Spinal cord (tissue), 9 donors: ENCODE measurements at regions not wholly inside any gene's neighbourhood (a gene's known extent, or its start where the extent isn't known, plus 50 kb on each side); places are given as distances from the start of the nearest gene placed in this dataset.
A peak's percentile ranks its signal among the peaks of the same experiment; 100 is the strongest.

ENCODE experiments used
- DNase-seq, 6 donors: peaks; one replicate each; pipeline versions ENCODE4 v3.0.0 to v3.0.0-alpha.2; 2013 to 2015; ENCODE audit warnings: low spot score in 6 of 6, low read depth in 4 of 6
- H3K27ac ChIP-seq: one replicate; pipeline ENCODE4 v1.5.1; 2013; ENCODE audit warnings: low read depth, low read length, control low read depth
- H3K27me3 ChIP-seq: one replicate; pipeline ENCODE4 v1.6.1; 2013; ENCODE audit warnings: low read length; ENCODE audit not compliant: control insufficient read depth, insufficient read depth
- H3K36me3 ChIP-seq: one replicate; pipeline ENCODE4 v1.6.1; 2013; ENCODE audit warnings: low read length; ENCODE audit not compliant: control insufficient read depth, insufficient read depth
- H3K4me1 ChIP-seq: one replicate; pipeline ENCODE4 v1.6.1; 2013; ENCODE audit warnings: low read length; ENCODE audit not compliant: control insufficient read depth, insufficient read depth
- H3K4me3 ChIP-seq: one replicate; pipeline ENCODE4 v1.5.1; 2013; ENCODE audit warnings: low read depth, low read length, control low read depth
- H3K9me3 ChIP-seq: one replicate; pipeline ENCODE4 v1.6.1; 2013; ENCODE audit warnings: low read length; ENCODE audit not compliant: control insufficient read depth, insufficient read depth
- WGBS: methylation state at CpG from one replicate; pipeline ENCODE4 v1.1.5; 2013; ENCODE audit warnings: missing lambda C conversion rate; ENCODE audit not compliant: insufficient coverage; 5-methylcytosine and 5-hydroxymethylcytosine counted together
- donor health status: healthy.

DNA sequence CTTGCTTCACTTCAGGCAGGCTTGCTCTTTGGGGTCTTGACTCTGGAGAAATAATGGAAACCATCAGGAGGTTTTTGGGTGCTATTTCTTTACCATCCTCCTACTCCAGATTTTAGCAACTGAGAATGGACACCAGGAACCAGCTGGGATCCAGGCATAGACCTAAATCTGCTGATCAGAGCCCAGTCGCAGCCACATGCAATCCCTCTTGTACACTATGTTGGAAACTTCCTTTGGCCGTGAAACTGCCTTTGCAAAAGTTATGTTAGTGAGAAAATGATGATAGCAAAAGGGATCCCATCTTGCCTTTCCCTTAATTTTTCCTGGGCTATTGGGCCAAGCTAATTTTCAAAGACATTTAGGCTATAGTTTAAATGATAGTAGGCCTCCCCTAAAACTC is 158.8 kb upstream of the ARL4C start:
- Histone ChIP-seq H3K4me3 (no peak overlapping the region), H3K27ac (no peak overlapping the region), H3K27me3 (no peaks in the 10 kb centered on the region), H3K9me3 (no peaks in the 10 kb centered on the region), H3K36me3 (no peaks in the 10 kb centered on the region), H3K4me1 (no peaks in the 10 kb centered on the region)
- no peak for DNase-seq
- no CpG with 5 or more reads among the region's 2 CpGs for WGBS

DNA sequence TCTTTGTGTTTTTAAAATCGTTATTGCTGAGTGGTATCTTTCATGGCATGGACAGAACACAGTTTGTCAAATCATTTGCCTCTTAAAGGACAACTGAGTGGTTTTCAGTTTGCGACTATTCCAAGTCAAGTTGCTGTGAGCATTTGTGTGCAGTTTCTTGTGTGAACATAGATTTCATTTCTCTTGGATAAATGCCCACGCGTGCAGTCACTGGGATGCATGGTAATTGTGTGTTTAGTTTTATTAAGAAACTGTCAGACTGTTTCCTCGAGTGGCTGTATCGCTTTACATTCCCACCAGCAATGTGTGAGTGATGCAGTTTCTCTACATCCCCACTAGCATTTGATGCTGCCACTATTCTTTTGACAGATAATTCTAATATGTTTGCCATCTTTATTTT is 154.0 kb upstream of the ARL4C start:
- Histone ChIP-seq H3K9me3 (no peaks in the 10 kb centered on the region), H3K4me3 (no peak overlapping the region), H3K36me3 (no peaks in the 10 kb centered on the region), H3K27ac (no peak overlapping the region), H3K27me3 (no peaks in the 10 kb centered on the region), H3K4me1 (no peaks in the 10 kb centered on the region)
- peak in 2 of 6 donors; percentile 24 to 60 for DNase-seq
- 95% methylated on average over 2 of the region's 6 CpGs for WGBS

DNA sequence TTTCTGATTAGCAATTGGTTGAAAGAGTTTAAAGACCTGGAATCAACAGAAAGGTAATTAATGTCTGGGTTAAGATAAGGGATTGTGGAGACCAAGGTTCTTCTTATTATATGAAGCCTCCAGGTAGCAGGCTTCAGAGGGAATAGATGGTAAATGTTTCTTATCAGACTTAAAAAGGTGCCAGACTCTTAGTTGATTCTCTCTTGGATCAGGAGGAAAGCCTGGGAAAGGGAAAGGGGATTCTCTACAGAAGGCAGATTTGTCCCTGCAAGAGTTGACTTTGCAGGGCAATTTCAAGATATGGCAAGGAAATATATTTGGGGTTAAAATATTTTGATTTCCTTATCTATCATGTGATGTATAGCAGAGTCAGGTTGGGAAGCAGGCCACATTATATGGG is 153.1 kb upstream of the ARL4C start:
- Histone ChIP-seq H3K27me3 (no peaks in the 10 kb centered on the region), H3K36me3 (no peaks in the 10 kb centered on the region), H3K27ac (no peak overlapping the region), H3K4me1 (no peaks in the 10 kb centered on the region), H3K4me3 (no peak overlapping the region), H3K9me3 (no peaks in the 10 kb centered on the region)
- DNase-seq, result no peak

DNA sequence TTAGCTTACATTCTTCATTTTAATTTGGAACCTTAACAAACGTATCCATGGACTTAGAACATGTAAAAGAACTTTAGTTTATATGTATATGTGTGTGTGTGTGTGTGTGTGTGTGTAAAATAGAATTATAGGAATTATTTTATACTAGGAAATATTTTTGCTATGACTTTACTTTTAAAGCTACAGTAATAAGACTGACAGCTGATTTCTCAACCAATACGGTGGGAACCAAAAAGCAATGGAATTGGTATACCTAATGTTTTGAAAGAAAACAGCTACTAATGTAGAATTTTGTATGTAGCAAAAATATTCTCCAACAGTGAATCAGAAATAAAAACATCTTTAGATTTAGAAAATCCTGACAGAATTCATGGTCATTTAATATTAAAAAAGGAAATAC is 146.5 kb upstream of the ARL4C start:
- H3K4me1 ChIP-seq, result no peaks in the 10 kb centered on the region
- no peaks in the 10 kb centered on the region for H3K36me3 ChIP-seq
- H3K27ac ChIP-seq, result no peak overlapping the region
- H3K9me3 ChIP-seq, result no peaks in the 10 kb centered on the region
- no peak for DNase-seq
- H3K4me3 ChIP-seq, result no peak overlapping the region
- no CpG with 5 or more reads among the region's 2 CpGs for WGBS
- no peaks in the 10 kb centered on the region for H3K27me3 ChIP-seq

DNA sequence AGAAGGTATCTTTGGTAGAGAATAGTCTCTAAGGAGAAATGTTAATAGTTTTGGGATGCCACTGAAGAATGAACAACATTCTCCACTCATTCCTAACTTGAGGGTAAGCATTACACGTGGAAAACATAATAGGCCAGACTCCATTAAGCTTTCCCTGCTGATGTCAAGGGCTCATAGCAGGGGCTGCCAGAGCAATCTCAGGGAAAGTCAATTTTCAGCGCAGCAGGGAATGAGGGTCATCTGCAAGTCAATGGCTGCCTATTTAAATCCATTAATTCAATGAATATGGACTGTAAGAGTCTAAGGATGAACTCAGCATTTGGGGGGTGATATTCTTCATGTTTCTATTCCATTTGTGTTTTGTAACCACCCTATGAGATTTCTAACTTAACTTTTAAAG is 144.2 kb upstream of the ARL4C start:
- Histone ChIP-seq H3K27me3 (no peaks in the 10 kb centered on the region), H3K36me3 (no peaks in the 10 kb centered on the region), H3K9me3 (no peaks in the 10 kb centered on the region), H3K27ac (no peak overlapping the region), H3K4me1 (no peaks in the 10 kb centered on the region), H3K4me3 (no peak overlapping the region)
- 0% methylated on average over 1 of the region's 2 CpGs for WGBS
- DNase-seq, result peak in 1 of 6 donors; percentile 85

DNA sequence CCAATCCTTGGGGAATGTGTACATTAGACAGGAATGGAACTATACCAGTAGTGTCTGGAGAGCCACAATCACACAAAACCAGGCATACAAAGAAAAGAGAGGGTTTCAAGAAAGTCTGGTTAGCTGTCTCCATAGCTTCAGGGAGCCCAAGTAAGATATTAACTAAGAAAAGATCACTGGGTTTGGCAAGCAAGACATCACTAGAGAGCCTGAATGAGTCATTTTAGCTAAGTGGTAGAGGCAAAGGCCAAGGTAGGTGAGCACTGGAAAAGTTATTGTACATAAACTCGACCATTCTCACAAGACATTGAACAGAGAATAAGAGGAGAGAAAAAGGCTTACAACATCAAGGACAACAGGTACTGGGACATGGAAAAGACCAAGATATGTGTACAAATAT is 143.8 kb upstream of the ARL4C start:
- Histone ChIP-seq H3K4me3 (no peak overlapping the region), H3K9me3 (no peaks in the 10 kb centered on the region), H3K4me1 (no peaks in the 10 kb centered on the region), H3K36me3 (no peaks in the 10 kb centered on the region), H3K27ac (no peak overlapping the region), H3K27me3 (no peaks in the 10 kb centered on the region)
- no CpG with 5 or more reads among the region's 1 CpG for WGBS
- DNase-seq, result no peak

DNA sequence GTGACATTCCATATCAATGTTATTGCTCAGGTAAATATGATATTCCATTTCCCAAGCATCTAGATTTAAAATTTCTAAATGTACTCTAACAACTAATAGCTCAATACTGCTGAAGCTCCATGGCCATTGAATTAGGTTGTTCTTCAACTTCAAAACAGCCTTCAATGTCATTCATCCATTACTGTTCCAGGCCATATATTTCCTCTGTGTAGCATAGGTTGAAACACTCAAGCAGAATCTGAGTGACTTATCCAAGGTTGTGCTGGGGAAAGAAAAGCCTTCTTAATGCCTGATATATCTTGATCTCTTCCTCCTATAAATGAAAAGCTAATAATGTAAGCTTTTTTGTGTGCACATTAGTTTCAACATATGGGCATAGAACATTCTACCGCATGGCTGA is 142.1 kb upstream of the ARL4C start:
- no peak overlapping the region for H3K27ac ChIP-seq
- no CpG with 5 or more reads among the region's 1 CpG for WGBS
- DNase-seq, result peak in 1 of 6 donors; percentile 58

DNA sequence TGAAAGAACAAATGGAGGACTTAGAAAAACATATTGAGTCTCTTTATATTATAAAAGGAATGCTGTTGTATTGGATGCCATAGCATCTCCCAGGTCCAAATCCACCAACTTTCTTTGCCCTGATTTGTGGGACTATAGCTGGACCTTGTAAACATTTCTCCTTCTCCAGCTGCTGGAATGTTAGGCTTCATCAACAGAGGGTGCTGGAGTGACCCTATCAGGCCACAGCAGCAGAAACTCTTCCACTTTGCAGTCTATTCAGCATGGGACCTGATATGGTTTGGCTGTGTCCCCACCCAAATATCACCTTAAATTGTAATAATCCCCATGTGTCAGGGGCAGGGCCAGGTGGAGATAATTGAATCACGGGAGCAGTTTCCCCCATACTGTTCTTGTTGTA is 138.4 kb upstream of the ARL4C start:
- peaks cover 8% of the 10 kb centered on the region for H3K4me1 ChIP-seq
- no peaks in the 10 kb centered on the region for H3K27me3 ChIP-seq
- no peak overlapping the region for H3K27ac ChIP-seq
- H3K9me3 ChIP-seq, result no peaks in the 10 kb centered on the region
- no CpG with 5 or more reads among the region's 1 CpG for WGBS
- no peaks in the 10 kb centered on the region for H3K36me3 ChIP-seq
- peak in 1 of 6 donors; percentile 10 for DNase-seq
- H3K4me3 ChIP-seq, result no peak overlapping the region

More for the DNA sequence above, 142.1 kb upstream of the ARL4C start:
- Histone ChIP-seq H3K9me3 (no peaks in the 10 kb centered on the region), H3K36me3 (no peaks in the 10 kb centered on the region), H3K4me1 (no peaks in the 10 kb centered on the region), H3K27me3 (no peaks in the 10 kb centered on the region), H3K4me3 (no peak overlapping the region)

DNA sequence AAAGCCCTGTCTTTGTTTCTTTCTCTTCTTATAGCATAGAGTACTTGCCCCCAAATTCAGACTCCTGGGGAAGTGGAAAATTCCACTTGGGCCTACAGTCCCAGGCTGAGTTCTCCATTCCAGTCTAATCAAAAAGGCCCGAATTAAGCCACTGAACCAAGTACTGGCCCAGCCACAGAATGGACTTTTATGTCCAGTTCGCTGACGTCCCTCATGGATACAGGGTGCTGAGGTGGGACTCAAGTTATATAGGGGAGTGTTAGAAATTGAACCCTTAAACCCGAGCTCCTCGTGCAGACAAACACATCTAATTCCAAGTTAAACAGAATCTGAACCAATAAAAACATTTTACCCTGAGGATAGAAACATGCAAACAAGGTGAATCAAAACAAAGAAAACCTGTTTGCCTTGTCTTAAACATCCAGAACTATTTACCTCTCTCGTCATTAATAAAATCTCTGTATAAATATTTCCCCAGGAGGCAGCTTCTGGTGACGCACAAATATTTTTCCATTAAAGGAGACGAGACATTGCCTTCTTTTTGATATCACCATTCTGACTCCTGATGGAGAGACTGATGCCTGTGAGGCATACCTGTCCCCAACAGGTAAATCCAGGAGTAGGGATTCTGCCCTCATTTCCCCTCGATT is 136.8 kb upstream of the ARL4C start:
- DNase-seq, result no peak
- H3K27me3 ChIP-seq, result no peaks in the 10 kb centered on the region
- no peak overlapping the region for H3K27ac ChIP-seq
- no peaks in the 10 kb centered on the region for H3K36me3 ChIP-seq
- no peaks in the 10 kb centered on the region for H3K9me3 ChIP-seq
- H3K4me3 ChIP-seq, result no peak overlapping the region
- peaks cover 8% of the 10 kb centered on the region for H3K4me1 ChIP-seq
- 95% methylated on average over 4 of the region's 9 CpGs for WGBS

DNA sequence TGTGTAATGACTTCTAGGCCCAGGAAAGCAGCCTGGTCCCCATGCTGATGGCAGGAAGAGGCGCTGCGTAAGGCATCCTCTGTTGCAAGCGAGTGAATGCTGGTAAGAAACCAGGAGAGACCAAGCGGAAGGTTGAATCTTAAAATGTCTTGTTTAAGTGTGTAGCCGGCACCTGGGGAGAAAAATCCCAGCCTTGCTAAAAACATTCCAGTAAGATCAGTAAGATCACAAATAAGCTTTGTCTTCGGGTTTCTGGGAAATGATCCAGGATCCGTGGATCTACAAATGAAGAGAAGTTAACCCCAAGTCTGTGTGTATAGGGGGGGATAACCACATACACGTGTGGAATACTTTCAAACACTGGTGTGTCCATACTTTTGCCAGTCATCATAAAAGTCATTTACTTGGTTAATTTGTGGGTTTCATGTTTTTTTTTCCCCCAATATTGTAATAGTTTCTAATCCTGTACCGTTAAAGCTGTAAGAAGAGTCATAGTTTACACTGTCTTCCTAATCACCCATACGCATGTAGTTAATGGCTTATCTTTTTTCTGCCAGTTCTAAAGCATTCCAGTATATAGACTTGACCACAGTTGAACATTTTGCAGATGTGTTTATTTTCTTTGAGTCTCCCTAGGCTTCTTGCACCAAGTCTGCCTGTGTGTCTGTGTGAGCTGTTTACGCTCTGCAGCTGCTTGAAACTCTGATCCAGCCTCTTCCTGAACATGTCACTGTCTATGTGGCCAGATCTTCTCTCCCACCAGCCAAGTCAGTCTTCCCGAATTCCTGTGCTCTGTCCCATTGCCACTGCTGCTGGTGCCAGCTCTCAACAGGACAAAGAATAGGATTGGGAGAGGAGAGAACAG is 135.9 kb upstream of the ARL4C start:
- 65% methylated on average over 4 of the region's 12 CpGs for WGBS
- Histone ChIP-seq H3K9me3 (no peaks in the 10 kb centered on the region), H3K27ac (peak overlapping the region; percentile 43), H3K4me1 (peaks cover 8% of the 10 kb centered on the region), H3K36me3 (no peaks in the 10 kb centered on the region), H3K27me3 (no peaks in the 10 kb centered on the region), H3K4me3 (no peak overlapping the region)
- DNase-seq, result peak in 1 of 6 donors; percentile 43
